ENCODE measurements at regions not wholly inside any gene's neighbourhood (a gene's known extent, or its start where the extent isn't known, plus 50 kb on each side); places are given as distances from the start of the nearest gene placed in this dataset.
"Not testable (repeated sequence)": the region's sequence is repeated elsewhere in the genome, so short reads cannot be mapped to it uniquely, and the experiment has no call there.

DNA sequence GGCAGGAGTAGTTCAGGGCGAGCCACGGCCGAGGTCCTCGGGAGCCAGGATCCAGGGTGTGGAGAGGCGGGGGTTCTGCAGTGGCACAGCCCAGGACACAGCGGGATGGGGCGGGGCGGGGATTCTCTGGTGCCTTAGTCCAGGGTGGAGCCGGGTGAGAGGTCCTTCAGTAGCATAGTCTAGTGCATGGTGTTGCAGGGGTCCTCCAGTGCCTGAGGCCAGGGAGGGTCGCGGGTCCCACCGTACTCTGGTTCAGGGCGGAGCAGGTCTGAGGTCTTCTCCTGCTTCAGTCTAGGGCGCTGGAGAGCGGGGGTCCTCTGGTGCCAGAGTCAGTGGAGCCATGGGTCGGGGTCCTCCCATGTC, 131.1 kb downstream of the CCDC74A start:
- no peak overlapping the region for H3K4me3 ChIP-seq (ENCODE audit: low read length)
- TF ChIP-seq, protein P1, sequence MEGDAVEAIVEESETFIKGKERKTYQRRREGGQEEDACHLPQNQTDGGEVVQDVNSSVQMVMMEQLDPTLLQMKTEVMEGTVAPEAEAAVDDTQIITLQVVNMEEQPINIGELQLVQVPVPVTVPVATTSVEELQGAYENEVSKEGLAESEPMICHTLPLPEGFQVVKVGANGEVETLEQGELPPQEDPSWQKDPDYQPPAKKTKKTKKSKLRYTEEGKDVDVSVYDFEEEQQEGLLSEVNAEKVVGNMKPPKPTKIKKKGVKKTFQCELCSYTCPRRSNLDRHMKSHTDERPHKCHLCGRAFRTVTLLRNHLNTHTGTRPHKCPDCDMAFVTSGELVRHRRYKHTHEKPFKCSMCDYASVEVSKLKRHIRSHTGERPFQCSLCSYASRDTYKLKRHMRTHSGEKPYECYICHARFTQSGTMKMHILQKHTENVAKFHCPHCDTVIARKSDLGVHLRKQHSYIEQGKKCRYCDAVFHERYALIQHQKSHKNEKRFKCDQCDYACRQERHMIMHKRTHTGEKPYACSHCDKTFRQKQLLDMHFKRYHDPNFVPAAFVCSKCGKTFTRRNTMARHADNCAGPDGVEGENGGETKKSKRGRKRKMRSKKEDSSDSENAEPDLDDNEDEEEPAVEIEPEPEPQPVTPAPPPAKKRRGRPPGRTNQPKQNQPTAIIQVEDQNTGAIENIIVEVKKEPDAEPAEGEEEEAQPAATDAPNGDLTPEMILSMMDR (conservative IDR thresholded peaks at IDR 0.05; ENCODE audit: low read depth, low read length) = no peak
- no peak for DNase-seq (ENCODE audit: low read depth)

DNA sequence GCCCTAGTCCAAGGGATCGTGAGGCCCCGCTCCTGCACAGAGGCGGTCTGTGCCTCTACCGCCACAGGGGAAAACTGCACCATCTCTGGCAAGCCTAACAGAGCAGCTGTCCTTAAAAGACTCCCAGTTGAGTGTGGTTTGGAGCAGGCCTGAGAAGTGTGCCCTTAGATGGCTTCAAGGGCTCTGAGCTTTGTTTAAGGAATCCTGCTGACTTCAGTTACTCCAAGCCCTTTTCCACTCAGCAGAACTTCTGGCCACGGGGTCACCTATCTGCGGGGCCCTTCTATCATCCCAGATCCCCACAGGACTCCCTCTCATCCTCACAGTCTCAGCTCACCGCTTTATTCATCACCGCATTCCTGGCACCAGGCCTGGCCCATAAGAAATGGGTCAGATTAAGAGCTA, 131.5 kb downstream of the CCDC74A start:
- no peak for DNase-seq (ENCODE audit: low read depth)
- no peak overlapping the region for H3K4me3 ChIP-seq (ENCODE audit: low read length)
- TF ChIP-seq, protein P1 (conservative IDR thresholded peaks at IDR 0.05; ENCODE audit: low read depth, low read length) = no peak

DNA sequence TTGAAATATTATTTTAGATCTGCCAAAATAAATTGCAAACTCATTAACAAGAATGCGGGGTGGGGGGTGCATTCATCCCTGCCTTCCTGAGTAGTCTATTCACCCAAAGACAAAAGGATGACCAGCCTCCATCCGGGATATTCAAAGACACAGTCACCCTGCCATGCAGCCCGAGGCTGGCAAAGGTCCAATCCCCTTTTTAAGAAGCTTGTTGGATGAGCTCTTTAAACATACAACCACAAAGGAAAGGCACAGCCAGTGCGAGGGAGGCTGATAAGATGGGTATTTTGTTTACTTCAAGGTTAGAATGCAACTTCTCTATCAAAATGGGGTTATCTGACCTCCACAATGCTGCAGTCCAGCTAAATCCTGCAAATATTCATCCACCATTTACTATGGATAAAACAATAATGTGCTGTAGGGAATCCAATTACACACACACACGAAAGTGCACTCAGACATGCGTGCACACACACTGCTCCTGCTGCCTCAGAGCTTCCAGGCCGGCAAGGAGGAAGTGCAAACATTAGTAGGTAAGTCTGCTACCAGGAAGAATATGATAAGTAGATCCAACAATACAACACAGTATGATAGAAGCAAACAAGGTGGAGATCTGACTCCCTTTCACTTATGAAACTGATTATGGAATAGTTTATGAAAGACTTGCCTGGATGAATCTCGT, 133.6 kb downstream of the CCDC74A start:
- not testable (repeated sequence) for H3K4me3 ChIP-seq (ENCODE audit: low read length); DNase-seq (ENCODE audit: low read depth)

DNA sequence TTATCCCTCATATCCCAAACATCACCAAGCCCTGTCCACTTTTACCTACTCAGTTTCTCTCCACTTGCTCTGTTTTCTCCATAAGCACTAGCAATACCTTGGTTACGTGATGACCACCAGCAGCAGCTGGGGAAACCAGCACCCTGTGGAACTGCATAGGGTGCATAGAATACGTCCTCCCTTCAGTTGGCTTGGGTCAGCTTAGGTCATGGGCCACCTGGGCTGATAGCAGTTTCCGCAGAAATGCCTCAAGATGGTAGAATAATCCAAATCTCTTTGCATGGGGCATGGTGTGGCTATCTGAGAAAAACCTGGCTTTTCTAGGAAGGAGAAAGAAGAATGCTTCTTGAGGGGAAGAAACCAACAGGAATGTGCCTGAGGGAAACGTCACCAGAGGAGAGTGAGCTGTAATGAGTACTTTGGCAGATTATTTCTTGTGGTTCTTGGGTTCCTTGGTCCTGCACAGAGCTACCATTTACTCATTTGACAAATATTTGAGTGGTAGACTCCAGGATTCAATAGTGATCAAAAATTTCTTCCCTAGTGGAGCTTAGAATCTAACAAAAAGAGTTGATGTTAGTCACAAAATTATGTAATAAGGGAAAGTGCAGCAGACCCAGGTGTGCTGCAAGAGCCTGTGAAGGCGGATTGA, 134.3 kb downstream of the CCDC74A start:
- not testable (repeated sequence) for DNase-seq (ENCODE audit: low read depth); H3K4me3 ChIP-seq (ENCODE audit: low read length)

DNA sequence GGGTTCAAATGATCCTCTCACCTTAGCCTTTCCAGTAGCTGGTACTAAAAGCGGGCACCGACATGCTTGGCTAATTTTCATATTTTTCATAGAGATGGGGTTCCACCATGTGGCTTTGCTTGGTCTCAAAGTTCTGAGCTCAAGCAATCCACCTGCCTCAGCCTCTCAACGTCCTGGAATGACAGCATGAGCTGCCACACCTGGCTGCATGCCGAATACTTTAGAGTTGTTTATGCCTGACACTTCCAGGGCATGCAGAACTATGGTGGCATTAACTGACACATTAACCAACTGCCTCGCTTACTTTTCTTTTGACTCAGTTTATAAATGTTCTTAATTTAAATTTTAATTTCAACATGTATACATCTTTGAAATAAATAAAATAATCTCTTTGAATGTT, 135.8 kb downstream of the CCDC74A start:
- not testable (repeated sequence) for DNase-seq (ENCODE audit: low read depth); H3K4me3 ChIP-seq (ENCODE audit: low read length)

DNA sequence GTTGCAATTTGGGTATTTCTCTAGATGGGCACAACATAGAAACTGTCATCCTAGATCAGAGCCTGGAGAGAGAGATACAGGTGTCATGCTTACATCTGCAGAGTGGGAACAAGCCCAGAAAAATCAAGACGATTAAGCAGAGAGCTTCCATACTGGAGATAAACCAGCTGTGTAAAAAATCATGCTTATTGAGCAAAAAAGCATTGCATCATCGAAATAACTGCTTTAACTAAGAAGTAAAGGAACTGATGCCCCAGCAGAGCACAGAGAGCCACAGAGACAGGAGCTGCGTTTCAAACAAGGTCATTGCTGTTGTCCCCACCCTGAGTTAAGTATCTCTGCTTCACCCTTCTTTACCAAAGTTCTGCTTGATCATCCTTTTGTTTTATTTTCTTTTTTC, 138.0 kb downstream of the CCDC74A start:
- DNase-seq (ENCODE audit: low read depth); H3K4me3 ChIP-seq (ENCODE audit: low read length): not testable (repeated sequence)

DNA sequence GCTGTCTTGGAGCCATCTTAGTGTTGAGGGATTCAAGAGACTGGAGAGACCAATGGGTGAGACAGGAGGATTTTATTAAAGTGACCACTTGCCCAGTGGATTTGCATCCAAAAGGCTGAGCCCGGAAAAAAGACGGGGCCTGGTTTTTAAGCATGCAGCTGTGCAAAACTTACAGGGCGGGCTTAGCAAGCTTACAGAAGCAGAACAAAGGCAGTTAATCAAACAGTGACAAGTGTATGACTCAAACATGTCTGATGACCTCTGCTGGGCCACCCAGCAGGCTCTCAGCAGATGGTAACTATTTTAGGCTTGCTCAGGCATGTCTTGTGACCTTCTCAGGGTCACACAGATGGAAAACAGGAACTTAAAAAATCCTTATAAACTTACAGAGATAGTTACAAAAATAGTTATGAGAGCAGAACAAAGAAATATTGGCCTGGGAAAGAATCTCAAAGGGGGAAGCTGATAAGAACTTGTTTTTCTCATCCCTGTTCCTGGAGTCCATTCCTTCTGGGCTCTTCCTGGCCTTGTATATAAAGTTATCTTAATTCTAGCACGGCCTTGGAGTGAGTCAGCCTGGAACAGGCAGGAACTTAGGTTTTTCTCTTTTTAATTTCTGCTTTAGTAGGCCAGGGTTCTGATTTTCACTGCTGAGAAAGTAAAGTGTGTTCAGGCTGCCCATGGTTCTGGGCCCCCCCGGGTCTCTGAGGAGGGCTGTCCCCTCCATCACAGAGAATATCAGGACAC, 141.3 kb downstream of the CCDC74A start:
- peak; percentile 65 for DNase-seq (ENCODE audit: low read depth)

DNA sequence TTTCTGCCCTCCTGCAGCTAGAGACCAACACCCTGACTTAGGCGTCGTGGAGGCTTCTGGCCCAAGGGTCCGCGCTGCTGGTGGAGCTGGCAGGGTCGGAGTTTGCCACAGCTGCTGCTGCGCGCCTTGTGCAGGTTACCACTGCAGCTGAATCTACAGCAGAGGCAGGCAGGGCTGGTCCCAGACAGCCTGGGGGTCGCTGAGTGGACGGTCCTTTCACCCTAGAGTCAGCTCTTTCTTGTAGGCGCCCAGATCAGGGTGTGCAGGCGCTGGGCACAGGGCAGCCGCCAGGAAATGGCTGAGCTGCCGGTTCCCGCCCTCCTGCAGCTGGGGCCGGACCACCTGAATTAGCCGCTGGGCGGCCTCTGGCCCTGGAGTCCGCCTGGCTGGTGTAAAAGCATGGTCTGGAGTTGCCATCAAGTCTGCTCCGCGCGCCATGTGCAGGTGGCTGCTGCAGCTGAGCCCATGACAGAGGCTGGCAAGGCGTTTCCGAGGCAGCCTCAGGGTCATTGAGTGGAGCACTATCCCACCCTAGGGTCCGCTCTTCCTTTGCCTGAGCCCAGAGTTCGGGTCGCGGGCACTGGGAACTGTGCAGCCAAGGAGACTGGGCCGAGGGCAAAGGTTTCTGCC, 144.3 kb downstream of the CCDC74A start:
- DNase-seq (ENCODE audit: low read depth); H3K4me3 ChIP-seq (ENCODE audit: low read length): not testable (repeated sequence)

More for the DNA sequence above, 141.3 kb downstream of the CCDC74A start:
- not testable (repeated sequence) for H3K4me3 ChIP-seq (ENCODE audit: low read length)

DNA sequence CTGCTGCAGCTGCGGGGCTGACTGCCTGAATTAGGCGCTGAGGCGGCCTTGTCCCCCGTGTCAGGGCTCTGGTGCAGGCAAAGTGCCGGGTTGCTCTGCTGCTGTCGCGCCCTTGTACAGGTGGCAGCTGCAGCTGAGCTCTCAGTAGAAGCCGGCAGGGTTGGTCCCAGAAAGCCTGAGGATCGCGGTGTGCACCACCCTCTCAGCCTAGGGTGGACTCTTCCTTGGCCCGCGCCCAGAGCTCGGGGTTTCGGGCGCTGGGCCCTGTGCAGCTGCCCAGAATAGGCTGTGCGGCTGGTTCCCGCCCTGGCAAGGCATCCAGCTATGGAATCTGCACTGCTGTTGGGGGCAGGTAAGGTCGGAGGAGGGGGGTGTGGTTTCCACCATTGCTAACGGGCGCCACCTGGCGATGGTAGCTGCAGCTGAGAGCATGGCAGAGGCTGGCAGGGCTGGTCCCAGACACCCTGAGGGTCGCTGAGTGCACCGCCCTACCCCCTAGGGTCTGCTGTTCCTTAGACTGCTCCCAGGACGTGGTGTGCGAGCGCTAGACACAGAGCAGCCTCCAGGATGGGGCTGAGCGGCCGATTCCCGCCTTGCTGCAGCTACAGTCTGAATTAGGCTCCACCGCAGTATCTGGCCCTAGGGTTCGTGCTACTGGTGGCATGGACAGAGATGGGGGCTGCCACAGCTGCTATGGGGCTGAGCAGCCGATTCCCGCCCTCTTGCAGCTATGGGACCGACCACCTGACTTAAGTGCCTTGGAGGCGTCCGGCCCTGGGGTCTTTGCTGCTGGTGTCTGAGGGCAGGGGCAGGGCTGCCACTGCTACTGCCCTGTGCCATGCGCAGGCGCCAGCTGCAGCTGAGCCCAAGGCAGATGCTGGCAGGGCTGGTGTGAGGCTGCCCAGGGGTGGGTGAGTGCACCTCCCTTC, 145.0 kb downstream of the CCDC74A start:
- TF ChIP-seq, protein P1 (conservative IDR thresholded peaks at IDR 0.05; ENCODE audit: low read depth, low read length) = peak; percentile 62
- peak; percentile 32 for DNase-seq (ENCODE audit: low read depth)
- peak overlapping the region; percentile 45 for H3K4me3 ChIP-seq (ENCODE audit: low read length)
